KOPT-K1 (cell line): ENCODE measurements at regions not wholly inside any gene's neighbourhood (a gene's known extent, or its start where the extent isn't known, plus 50 kb on each side); places are given as distances from the start of the nearest gene placed in this dataset.

Experiments
- H3K27ac ChIP-seq: fragments of 200-600 bp; sonication (generic); 2 replicates; pipeline ENCODE4 v1.5.1; 2016; ENCODE audit warnings: antibody characterized with exemption, mild to moderate bottlenecking, low read depth, low read length; ENCODE audit not compliant: poor library complexity, severe bottlenecking
- H3K36me3 ChIP-seq: fragments of 200-600 bp; sonication (generic); 2 replicates; pipeline ENCODE4 v1.5.1; 2017; ENCODE audit warnings: antibody characterized with exemption, mild to moderate bottlenecking, low read length, moderate library complexity; ENCODE audit not compliant: insufficient read depth
- H3K9me3 ChIP-seq: fragments of 200-600 bp; sonication (generic); 2 replicates; pipeline ENCODE4 v1.5.1; 2017; ENCODE audit warnings: antibody characterized with exemption, low read length, mild to moderate bottlenecking; ENCODE audit not compliant: insufficient read depth, poor library complexity, severe bottlenecking

GRCh38 chr2:40955042-40955441 lies 503.2 kb upstream of the SLC8A1 start:
- no peak overlapping the region for H3K27ac ChIP-seq
- no peaks in the 10 kb centered on the region for H3K9me3 ChIP-seq
- no peaks in the 10 kb centered on the region for H3K36me3 ChIP-seq

GRCh38 chr2:40955635-40956034 lies 503.7 kb upstream of the SLC8A1 start:
- no peak overlapping the region for H3K27ac ChIP-seq

GRCh38 chr2:40957508-40957907 lies 505.6 kb upstream of the SLC8A1 start:
- H3K27ac ChIP-seq: no peak overlapping the region
- H3K9me3 ChIP-seq: no peaks in the 10 kb centered on the region
- H3K36me3 ChIP-seq: no peaks in the 10 kb centered on the region

More at GRCh38 chr2:40955635-40956034, 503.7 kb upstream of the SLC8A1 start:
- no peaks in the 10 kb centered on the region for H3K9me3 ChIP-seq
- no peaks in the 10 kb centered on the region for H3K36me3 ChIP-seq

DNA sequence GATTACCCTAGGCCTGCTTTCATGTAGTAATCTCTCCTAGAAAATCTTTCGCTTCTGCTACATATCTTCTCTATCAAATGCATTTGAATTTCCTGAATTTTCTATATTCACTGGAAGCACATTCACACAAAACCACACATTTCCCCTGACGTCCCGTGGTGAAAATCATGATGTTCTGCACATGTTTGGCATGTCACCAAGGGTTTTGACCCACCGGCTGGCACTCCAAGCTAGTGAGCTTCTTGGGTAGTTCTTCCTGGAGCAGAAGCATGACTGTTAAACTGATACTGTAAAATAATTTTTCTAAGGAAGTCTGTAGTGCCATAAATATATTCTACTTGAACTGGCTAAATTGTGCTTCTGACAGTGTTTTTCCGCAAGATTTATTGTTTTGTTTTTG lies 510.1 kb upstream of the SLC8A1 start:
- no peaks in the 10 kb centered on the region for H3K9me3 ChIP-seq
- no peaks in the 10 kb centered on the region for H3K36me3 ChIP-seq
- no peak overlapping the region for H3K27ac ChIP-seq

DNA sequence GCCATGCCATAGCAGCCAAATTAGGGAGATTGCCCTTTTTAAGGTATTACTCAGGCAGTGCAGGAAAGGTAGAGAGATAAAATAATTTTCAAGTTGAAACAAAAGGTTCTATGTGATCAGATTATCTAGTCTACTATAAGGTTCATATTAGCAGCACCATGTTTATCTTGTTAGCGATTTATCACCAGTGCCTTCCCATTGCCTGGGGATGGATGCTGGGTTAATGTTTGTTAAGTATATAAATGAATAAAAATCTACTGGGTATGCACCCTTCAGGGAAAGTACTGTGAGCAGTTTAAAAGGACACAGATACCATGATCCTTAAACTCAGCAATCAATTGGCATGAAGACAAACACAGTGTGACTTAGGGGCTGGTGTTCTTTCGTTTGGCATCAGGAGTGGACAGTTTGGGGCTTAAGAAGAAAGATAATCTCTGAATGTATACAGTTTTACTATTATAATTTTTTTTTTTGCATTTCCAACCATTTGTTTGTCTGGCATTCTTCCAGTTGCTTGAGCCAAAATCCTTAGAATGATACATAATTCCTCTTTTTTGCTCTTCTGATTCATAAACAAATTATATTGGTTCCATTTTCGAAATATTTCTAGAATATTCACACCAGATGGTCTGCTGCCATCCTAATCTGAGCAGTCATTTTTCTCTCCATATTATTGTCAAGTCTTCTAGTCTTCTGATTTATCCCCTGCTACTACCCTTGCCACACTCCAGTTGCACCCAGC lies 512.8 kb upstream of the SLC8A1 start:
- Histone ChIP-seq H3K9me3 (no peaks in the 10 kb centered on the region), H3K27ac (no peak overlapping the region), H3K36me3 (no peaks in the 10 kb centered on the region)

DNA sequence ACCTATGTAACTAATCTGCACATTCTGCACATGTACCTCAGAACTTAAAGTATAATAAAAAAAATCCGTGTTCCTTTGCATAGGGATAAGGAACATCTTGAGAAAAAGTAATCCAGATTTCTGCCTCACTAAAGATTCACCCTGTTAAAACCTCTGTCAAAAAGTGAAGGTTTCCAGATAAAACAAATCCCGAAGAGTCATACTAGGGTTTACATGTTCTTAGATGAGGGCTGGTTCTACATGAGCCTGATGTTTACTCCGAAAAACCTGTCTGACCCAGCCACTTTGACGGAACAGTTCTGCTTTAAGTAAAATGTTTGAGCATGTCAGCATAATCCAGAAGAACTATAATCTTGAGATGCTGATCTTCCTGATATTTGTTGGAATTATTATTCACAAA lies 515.6 kb upstream of the SLC8A1 start:
- no peaks in the 10 kb centered on the region for H3K9me3 ChIP-seq
- no peaks in the 10 kb centered on the region for H3K36me3 ChIP-seq
- no peak overlapping the region for H3K27ac ChIP-seq

DNA sequence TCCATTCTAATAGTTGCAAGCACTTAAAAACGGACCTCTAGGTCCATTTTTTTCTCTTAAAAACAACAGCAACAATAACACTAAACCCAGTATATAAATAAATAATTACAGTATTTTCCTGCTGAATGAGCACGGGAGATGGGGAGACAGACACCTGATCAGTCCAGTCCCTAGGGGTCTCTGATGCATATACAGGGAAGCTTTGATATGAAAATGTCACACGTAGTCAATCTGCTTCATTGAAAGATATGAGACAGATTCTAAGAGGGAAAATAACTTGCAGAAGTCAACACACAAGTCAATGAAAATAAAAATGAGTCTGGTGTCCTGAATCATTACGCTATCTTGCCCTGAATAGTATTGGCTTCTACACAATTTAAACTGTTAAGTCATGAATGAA lies 523.3 kb upstream of the SLC8A1 start:
- Histone ChIP-seq H3K9me3 (no peaks in the 10 kb centered on the region), H3K27ac (no peak overlapping the region), H3K36me3 (no peaks in the 10 kb centered on the region)

GRCh38 chr2:40997362-40997761 lies 545.5 kb upstream of the SLC8A1 start:
- Histone ChIP-seq H3K9me3 (no peaks in the 10 kb centered on the region), H3K27ac (no peak overlapping the region), H3K36me3 (no peaks in the 10 kb centered on the region)

DNA sequence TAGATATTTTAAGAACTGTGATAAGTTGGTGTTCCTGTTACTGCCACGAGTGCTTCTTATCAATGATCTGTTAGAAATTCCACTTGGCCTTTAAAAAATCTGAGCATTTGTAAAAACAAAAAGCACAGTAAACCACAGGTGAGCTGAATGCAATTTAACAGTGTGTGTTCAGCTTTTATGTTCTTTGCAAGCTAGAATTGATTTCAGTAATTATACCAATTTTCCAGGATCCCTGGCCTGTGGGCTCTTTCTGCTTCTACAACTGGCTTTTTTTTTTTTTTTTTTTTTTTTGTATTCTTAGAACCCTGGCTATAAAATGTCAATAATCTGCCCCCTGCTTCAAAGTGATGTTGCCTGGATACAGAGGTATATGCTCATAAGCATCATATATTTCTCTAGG lies 548.5 kb upstream of the SLC8A1 start:
- Histone ChIP-seq H3K36me3 (no peaks in the 10 kb centered on the region), H3K9me3 (no peaks in the 10 kb centered on the region), H3K27ac (no peak overlapping the region)

DNA sequence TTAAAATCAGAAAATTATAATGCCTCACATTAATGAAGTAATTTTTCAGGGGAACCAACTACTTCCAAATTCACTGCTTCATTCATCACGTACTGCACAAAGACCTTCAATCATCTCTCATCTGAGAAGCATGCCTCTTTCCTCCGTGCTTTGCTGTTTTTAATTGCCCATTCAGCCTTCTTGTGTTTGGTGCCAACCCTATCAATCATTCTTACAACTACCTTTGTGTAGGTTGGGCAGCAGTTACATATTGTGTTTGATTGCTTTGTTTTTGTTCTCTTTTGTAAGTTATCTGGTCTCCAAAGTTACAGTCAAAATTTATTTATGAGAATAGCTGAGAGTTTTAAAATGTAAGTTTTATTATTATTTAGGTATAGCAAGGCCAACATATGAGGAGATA lies 549.0 kb upstream of the SLC8A1 start:
- no peaks in the 10 kb centered on the region for H3K36me3 ChIP-seq
- H3K9me3 ChIP-seq: no peaks in the 10 kb centered on the region
- no peak overlapping the region for H3K27ac ChIP-seq

DNA sequence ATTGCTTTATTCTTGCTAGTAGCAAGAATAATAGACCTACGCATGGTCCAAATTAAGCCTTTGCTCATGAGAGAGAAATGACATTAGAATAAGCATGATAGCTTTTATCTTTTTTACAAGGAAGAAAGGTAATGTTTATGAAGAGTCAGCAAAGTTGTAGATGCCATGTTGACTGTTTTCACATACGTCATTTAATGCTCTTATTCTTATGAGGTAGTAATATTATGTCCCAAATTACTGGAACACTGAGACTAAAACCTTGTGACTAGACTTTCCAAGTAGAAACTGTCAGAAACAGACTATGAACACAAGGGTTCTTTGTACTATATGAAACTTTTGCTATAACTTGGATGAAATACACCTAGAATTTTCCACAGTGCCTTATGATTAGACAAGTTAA lies 552.8 kb upstream of the SLC8A1 start:
- Histone ChIP-seq H3K27ac (no peak overlapping the region), H3K9me3 (no peaks in the 10 kb centered on the region), H3K36me3 (no peaks in the 10 kb centered on the region)

DNA sequence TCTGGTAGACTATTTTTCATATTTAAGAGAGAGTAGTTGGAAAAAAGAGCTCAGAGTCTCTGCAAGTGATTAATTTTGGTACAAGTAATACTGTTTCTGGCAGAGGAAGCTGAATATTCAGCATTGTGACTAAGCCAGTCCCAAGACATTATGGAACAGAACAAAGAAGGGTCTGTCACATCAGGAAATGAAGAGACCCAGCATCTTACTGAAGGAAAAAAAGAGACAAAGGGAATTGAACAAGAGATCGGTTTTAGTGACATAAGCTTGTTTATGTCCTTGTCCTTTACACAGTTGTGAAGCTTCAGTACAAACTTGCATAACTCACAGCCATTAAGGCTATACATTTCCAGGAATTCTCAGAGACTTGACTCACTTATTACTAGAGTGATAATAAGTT lies 568.5 kb upstream of the SLC8A1 start:
- Histone ChIP-seq H3K9me3 (no peaks in the 10 kb centered on the region), H3K27ac (no peak overlapping the region), H3K36me3 (no peaks in the 10 kb centered on the region)

- Histone ChIP-seq H3K36me3 (no peaks in the 10 kb centered on the region), H3K9me3 (no peaks in the 10 kb centered on the region), H3K27ac (no peak overlapping the region)
Measured at GRCh38 chr2:41024816-41025215, 572.9 kb upstream of the SLC8A1 start.

GRCh38 chr2:41026613-41027012 lies 574.7 kb upstream of the SLC8A1 start:
- Histone ChIP-seq H3K36me3 (no peaks in the 10 kb centered on the region), H3K9me3 (no peaks in the 10 kb centered on the region), H3K27ac (no peak overlapping the region)

GRCh38 chr2:41027095-41027494 lies 575.2 kb upstream of the SLC8A1 start:
- Histone ChIP-seq H3K27ac (no peak overlapping the region), H3K9me3 (no peaks in the 10 kb centered on the region), H3K36me3 (no peaks in the 10 kb centered on the region)

DNA sequence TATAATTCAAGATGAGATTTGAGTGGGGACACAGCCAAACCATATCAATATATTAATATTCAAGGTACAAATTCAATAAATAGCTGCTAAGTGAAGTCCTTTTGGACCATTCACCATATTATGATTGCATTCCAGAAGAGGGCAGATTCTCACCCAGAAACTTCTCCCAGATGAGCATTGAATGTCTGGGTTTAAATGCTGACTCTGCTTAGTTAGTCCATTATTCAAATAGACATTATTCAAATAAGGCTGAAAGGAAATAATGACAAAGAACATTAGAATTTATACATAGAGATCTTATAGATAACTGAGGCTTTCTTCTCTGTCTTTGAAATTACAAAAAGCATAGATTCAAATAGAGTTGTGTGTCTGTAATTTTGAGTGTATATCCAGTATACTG lies 579.4 kb upstream of the SLC8A1 start:
- Histone ChIP-seq H3K27ac (no peak overlapping the region), H3K36me3 (no peaks in the 10 kb centered on the region), H3K9me3 (no peaks in the 10 kb centered on the region)
